ENCODE measurements at regions not wholly inside any gene's neighbourhood (a gene's known extent, or its start where the extent isn't known, plus 50 kb on each side); places are given as distances from the start of the nearest gene placed in this dataset.

DNA sequence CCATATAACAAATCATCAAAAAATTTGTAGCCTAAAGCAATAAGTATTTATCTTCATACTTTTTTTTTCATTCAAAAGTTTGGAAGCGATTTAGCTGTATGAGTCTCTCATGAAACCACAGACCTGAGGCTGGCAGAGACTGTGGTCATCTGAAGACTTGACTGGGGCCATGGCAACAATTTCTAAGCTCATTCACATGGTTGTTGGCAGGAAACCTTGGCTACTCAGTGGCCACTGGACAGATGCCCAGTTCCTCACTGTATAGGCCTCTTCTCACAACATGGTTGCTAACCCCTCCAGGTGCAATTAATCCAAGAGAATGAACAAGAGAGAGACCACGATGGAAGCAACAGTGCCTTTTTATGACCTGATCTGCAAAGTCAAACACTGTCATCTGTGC is 235.9 kb downstream of the BTBD3 start:
- peak overlapping the region; percentile 73 for H3K4me2 ChIP-seq (ENCODE audit: low read length)
- TF ChIP-seq EZH2phosphoT487 (IDR thresholded peaks at IDR 0.05; ENCODE audit: borderline replicate concordance, low read length) (no peak), EZH2 (IDR thresholded peaks at IDR 0.05; ENCODE audit: low read length, unreplicated experiment) (no peak)
- no peaks in the 10 kb centered on the region for H3K36me3 ChIP-seq (ENCODE audit: low read depth, low read length)
- H4K20me1 ChIP-seq (ENCODE audit: low read length), result no peaks in the 10 kb centered on the region
- no peaks in the 10 kb centered on the region for H3K27me3 ChIP-seq (ENCODE audit: low read length)
- H3K9me2 ChIP-seq (replicated peaks; ENCODE audit: low read length), result no peaks in the 10 kb centered on the region
- peak overlapping the region; percentile 73 for H3K9ac ChIP-seq (ENCODE audit: low read length)
- H3K4me3 ChIP-seq (ENCODE audit: low read length), result peak overlapping the region; percentile 46; the same call in 1 of the 2 replicates
- peak overlapping the region; percentile 98 for H3K27ac ChIP-seq (ENCODE audit: low read length)
- BruUV-seq (replicated peaks), result no TSS peak
- no peaks in the 10 kb centered on the region for H3K79me2 ChIP-seq (ENCODE audit: low read length)
- ChIA-PET POLR2A (ENCODE audit: unreplicated experiment) (no interaction called here), CTCF (no interaction called here)
- peak overlapping the region; percentile 39 for H2AFZ ChIP-seq (ENCODE audit: low read length)
- peak; percentile 81 for DNase-seq
- ATAC-seq, result no peak
- no peaks in the 10 kb centered on the region for H3K9me3 ChIP-seq (ENCODE audit: low read length)
- peaks cover 7% of the 10 kb centered on the region for H3F3A ChIP-seq (ENCODE audit: low read length, unreplicated experiment)
- peaks cover 29% of the 10 kb centered on the region for H3K4me1 ChIP-seq (ENCODE audit: insufficient read depth, low read length)
- intact Hi-C loops (cut with micrococcal nuclease), result no loop called here

DNA sequence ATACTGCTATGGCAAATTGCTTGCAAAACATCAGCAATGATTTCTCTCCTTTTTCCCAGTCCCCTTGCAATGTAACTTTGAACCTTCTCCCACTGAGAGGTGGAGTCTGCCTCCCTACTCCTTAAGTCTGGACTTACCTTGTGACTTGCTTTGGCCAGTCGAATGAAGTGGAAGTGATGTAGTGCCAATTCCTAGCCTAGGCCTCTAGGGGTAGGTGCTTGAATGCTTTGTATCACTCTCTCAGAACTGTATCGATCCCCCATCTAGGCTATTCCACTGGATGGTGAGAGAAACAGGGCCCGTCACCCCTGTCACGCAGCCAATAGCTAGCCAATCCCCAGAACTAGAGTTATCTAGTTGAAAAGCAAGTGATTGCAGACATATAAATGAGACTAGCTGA is 238.6 kb downstream of the BTBD3 start:
- Histone ChIP-seq H3F3A (ENCODE audit: low read length, unreplicated experiment) (peaks cover 7% of the 10 kb centered on the region), H3K9ac (ENCODE audit: low read length) (no peak overlapping the region), H3K36me3 (ENCODE audit: low read depth, low read length) (no peaks in the 10 kb centered on the region), H3K9me2 (replicated peaks; ENCODE audit: low read length) (no peaks in the 10 kb centered on the region), H4K20me1 (ENCODE audit: low read length) (no peaks in the 10 kb centered on the region), H3K4me1 (ENCODE audit: insufficient read depth, low read length) (peaks cover 29% of the 10 kb centered on the region), H3K27ac (ENCODE audit: low read length) (no peak overlapping the region), H3K79me2 (ENCODE audit: low read length) (no peaks in the 10 kb centered on the region), H3K4me2 (ENCODE audit: low read length) (no peak overlapping the region), H3K9me3 (ENCODE audit: low read length) (no peaks in the 10 kb centered on the region), H3K27me3 (ENCODE audit: low read length) (no peaks in the 10 kb centered on the region), H2AFZ (ENCODE audit: low read length) (no peak overlapping the region), H3K4me3 (ENCODE audit: low read length) (no peak overlapping the region)
- no TSS peak for BruUV-seq (replicated peaks)
- no peak for DNase-seq
- intact Hi-C loops (cut with micrococcal nuclease), result no loop called here
- CTCF ChIA-PET, result no interaction called here
- POLR2A ChIA-PET (ENCODE audit: unreplicated experiment), result no interaction called here
- no peak for TF ChIP-seq EZH2phosphoT487 (IDR thresholded peaks at IDR 0.05; ENCODE audit: borderline replicate concordance, low read length)
- no peak for TF ChIP-seq EZH2 (IDR thresholded peaks at IDR 0.05; ENCODE audit: low read length, unreplicated experiment)
- TF ChIP-seq, protein P1, sequence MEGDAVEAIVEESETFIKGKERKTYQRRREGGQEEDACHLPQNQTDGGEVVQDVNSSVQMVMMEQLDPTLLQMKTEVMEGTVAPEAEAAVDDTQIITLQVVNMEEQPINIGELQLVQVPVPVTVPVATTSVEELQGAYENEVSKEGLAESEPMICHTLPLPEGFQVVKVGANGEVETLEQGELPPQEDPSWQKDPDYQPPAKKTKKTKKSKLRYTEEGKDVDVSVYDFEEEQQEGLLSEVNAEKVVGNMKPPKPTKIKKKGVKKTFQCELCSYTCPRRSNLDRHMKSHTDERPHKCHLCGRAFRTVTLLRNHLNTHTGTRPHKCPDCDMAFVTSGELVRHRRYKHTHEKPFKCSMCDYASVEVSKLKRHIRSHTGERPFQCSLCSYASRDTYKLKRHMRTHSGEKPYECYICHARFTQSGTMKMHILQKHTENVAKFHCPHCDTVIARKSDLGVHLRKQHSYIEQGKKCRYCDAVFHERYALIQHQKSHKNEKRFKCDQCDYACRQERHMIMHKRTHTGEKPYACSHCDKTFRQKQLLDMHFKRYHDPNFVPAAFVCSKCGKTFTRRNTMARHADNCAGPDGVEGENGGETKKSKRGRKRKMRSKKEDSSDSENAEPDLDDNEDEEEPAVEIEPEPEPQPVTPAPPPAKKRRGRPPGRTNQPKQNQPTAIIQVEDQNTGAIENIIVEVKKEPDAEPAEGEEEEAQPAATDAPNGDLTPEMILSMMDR (conservative IDR thresholded peaks at IDR 0.05; ENCODE audit: low read depth, low read length), result no peak
- ATAC-seq, result no peak

DNA sequence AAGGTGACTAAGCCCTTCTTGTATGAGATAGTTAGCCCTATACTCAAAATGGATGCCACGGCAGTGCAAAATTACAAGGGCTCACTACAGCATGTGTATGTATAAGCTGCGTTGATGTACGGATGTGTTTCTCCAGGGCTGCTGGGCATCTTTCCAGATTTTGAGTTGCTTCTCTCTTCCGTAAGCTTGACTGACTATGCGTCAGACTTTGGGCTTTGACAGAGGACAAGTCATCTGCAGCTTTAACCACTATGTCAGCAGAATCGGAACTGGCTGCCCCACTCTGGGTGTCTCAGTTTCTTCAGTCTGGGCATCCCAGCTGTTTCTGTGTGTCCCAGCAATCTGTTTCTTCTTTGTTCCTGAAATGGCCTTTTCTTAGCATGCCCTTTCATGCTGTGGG is 241.6 kb downstream of the BTBD3 start:
- Histone ChIP-seq H2AFZ (ENCODE audit: low read length) (0 out of 2 replicates have a peak overlapping the region, but pooled peaks have one; percentile 9), H3K4me3 (ENCODE audit: low read length) (no peak overlapping the region), H3K4me2 (ENCODE audit: low read length) (no peak overlapping the region), H4K20me1 (ENCODE audit: low read length) (no peaks in the 10 kb centered on the region), H3K9me2 (replicated peaks; ENCODE audit: low read length) (no peaks in the 10 kb centered on the region), H3K79me2 (ENCODE audit: low read length) (no peaks in the 10 kb centered on the region), H3K9me3 (ENCODE audit: low read length) (no peaks in the 10 kb centered on the region), H3K9ac (ENCODE audit: low read length) (no peak overlapping the region), H3K27me3 (ENCODE audit: low read length) (no peaks in the 10 kb centered on the region), H3K27ac (ENCODE audit: low read length) (no peak overlapping the region), H3K4me1 (ENCODE audit: insufficient read depth, low read length) (peaks cover 3% of the 10 kb centered on the region; the same call in 1 of the 2 replicates), H3F3A (ENCODE audit: low read length, unreplicated experiment) (no peaks in the 10 kb centered on the region), H3K36me3 (ENCODE audit: low read depth, low read length) (no peaks in the 10 kb centered on the region)
- TF ChIP-seq EZH2 (IDR thresholded peaks at IDR 0.05; ENCODE audit: low read length, unreplicated experiment), result no peak
- no TSS peak for BruUV-seq (replicated peaks)
- intact Hi-C loops (cut with micrococcal nuclease), result no loop called here
- DNase-seq (peak; percentile 62), ATAC-seq (no peak)
- ChIA-PET CTCF (no interaction called here), POLR2A (ENCODE audit: unreplicated experiment) (no interaction called here)

DNA sequence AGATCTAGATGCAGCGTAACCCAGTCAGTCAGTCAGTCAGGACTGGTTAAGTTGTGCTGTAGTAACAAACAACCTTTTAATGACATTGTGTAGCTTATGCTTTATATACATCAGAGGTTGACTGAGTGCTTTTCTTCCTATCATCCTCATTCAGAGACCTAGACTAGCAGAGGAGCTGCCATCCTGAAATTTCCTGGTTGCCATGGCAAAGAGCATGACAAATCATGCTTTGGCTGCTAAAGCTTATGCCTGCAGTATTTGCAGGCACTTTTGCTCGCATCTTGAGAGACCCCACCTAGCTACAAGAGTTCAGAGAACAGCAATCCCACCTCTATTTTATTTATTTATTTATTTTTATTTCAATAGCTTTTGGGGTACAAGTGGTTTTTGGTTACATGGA is 244.0 kb downstream of the BTBD3 start:
- ATAC-seq, result no peak
- H3K27me3 ChIP-seq (ENCODE audit: low read length), result no peaks in the 10 kb centered on the region
- no peaks in the 10 kb centered on the region for H3K36me3 ChIP-seq (ENCODE audit: low read depth, low read length)
- no peak overlapping the region for H3K27ac ChIP-seq (ENCODE audit: low read length)
- H3F3A ChIP-seq (ENCODE audit: low read length, unreplicated experiment), result no peaks in the 10 kb centered on the region
- H3K9ac ChIP-seq (ENCODE audit: low read length), result no peak overlapping the region
- peaks cover 13% of the 10 kb centered on the region for H3K4me1 ChIP-seq (ENCODE audit: insufficient read depth, low read length)
- ChIA-PET CTCF (interaction anchor here (0.6 kb wide), 1 partner anchor 11 kb away, joined by 3 read pairs; no protein-coding TSS in a partner anchor), POLR2A (ENCODE audit: unreplicated experiment) (no interaction called here)
- no TSS peak for BruUV-seq (replicated peaks)
- no peak for DNase-seq
- intact Hi-C loops (cut with micrococcal nuclease), result no loop called here
- 0 out of 2 replicates have a peak overlapping the region, but pooled peaks have one; percentile 1 for H2AFZ ChIP-seq (ENCODE audit: low read length)
- no peaks in the 10 kb centered on the region for H4K20me1 ChIP-seq (ENCODE audit: low read length)
- H3K9me3 ChIP-seq (ENCODE audit: low read length), result no peaks in the 10 kb centered on the region
- TF ChIP-seq EZH2phosphoT487 (IDR thresholded peaks at IDR 0.05; ENCODE audit: borderline replicate concordance, low read length) (no peak), EZH2 (IDR thresholded peaks at IDR 0.05; ENCODE audit: low read length, unreplicated experiment) (no peak)
- TF ChIP-seq, protein P1 (conservative IDR thresholded peaks at IDR 0.05; ENCODE audit: low read depth, low read length), result no peak
- no peaks in the 10 kb centered on the region for H3K9me2 ChIP-seq (replicated peaks; ENCODE audit: low read length)
- no peak overlapping the region for H3K4me2 ChIP-seq (ENCODE audit: low read length)
- no peaks in the 10 kb centered on the region for H3K79me2 ChIP-seq (ENCODE audit: low read length)
- H3K4me3 ChIP-seq (ENCODE audit: low read length), result no peak overlapping the region

All from PC-3 (cell line).